H9 (cell line): ENCODE measurements at regions not wholly inside any gene's neighbourhood (a gene's known extent, or its start where the extent isn't known, plus 50 kb on each side); places are given as distances from the start of the nearest gene placed in this dataset.
A peak's percentile ranks its signal among the peaks of the same experiment; 100 is the strongest.

Experiments
- DNase-seq: peaks from one replicate; pipeline ENCODE4 v3.0.0-alpha.2; 2017
- H2AFZ ChIP-seq: one replicate; pipeline ENCODE4 v1.6.1; 2013; ENCODE audit warnings: mild to moderate bottlenecking, low read length, control low read depth, moderate library complexity
- H2AK5ac ChIP-seq: 2 replicates; pipeline ENCODE4 v1.6.1; 2013; ENCODE audit warnings: low read length, control low read depth, mixed read lengths; ENCODE audit not compliant: insufficient read length
- H2BK120ac ChIP-seq: one replicate; pipeline ENCODE4 v1.6.1; 2013; ENCODE audit warnings: low read depth, mild to moderate bottlenecking, low read length, control low read depth, inconsistent platforms; ENCODE audit not compliant: poor library complexity, severe bottlenecking
- H2BK12ac ChIP-seq: 2 replicates; pipeline ENCODE4 v1.6.1; 2013; ENCODE audit warnings: low read length, control low read depth, mixed read lengths, low read depth; ENCODE audit not compliant: insufficient read length
- H2BK15ac ChIP-seq: 2 replicates; pipeline ENCODE4 v1.6.1; 2013; ENCODE audit warnings: low read depth, low read length, control low read depth
- H2BK20ac ChIP-seq: one replicate; pipeline ENCODE4 v1.6.1; 2013; ENCODE audit warnings: low read depth, mild to moderate bottlenecking, low read length, control low read depth, inconsistent platforms; ENCODE audit not compliant: poor library complexity, severe bottlenecking
- H2BK5ac ChIP-seq: 2 replicates; pipeline ENCODE4 v1.6.1; 2013; ENCODE audit warnings: low read length, control low read depth, mixed read lengths; ENCODE audit not compliant: insufficient read length
- H3K14ac ChIP-seq: 2 replicates; pipeline ENCODE4 v1.6.1; 2013; ENCODE audit warnings: low read length, control low read depth; ENCODE audit not compliant: insufficient read depth
- H3K18ac ChIP-seq: 2 replicates; pipeline ENCODE4 v1.6.1; 2013; ENCODE audit warnings: low read depth, mild to moderate bottlenecking, mixed read lengths, low read length, control low read depth; ENCODE audit not compliant: insufficient read length
- H3K23ac ChIP-seq: 2 replicates; pipeline ENCODE4 v1.6.1; 2013; ENCODE audit warnings: low read length, control low read depth, mixed read lengths, low read depth; ENCODE audit not compliant: insufficient read length
- H3K23me2 ChIP-seq: 2 replicates; pipeline ENCODE4 v1.6.1; 2013; ENCODE audit warnings: low read depth, mild to moderate bottlenecking, mixed read lengths, low read length, control low read depth; ENCODE audit not compliant: insufficient read length, poor library complexity, severe bottlenecking
- H3K27ac ChIP-seq: 2 replicates; pipeline ENCODE4 v1.5.1; 2013; ENCODE audit warnings: low read length, control low read depth, mixed read lengths, low read depth; ENCODE audit not compliant: insufficient read length
- H3K27me3 ChIP-seq: 2 replicates; pipeline ENCODE4 v1.6.1; 2013; ENCODE audit warnings: low read length, control low read depth, inconsistent platforms; ENCODE audit not compliant: insufficient read depth
- H3K4ac ChIP-seq: 2 replicates; pipeline ENCODE4 v1.6.1; 2013; ENCODE audit warnings: low read depth, mild to moderate bottlenecking, control low read depth, inconsistent platforms, low read length, moderate library complexity
- H3K4me1 ChIP-seq: 2 replicates; pipeline ENCODE4 v1.6.1; 2013; ENCODE audit warnings: low read length, control low read depth, inconsistent platforms; ENCODE audit not compliant: insufficient read depth
- H3K4me2 ChIP-seq: 2 replicates; pipeline ENCODE4 v1.6.1; 2013; ENCODE audit warnings: low read length, control low read depth, mixed read lengths; ENCODE audit not compliant: insufficient read length, insufficient read depth
- H3K56ac ChIP-seq: 2 replicates; pipeline ENCODE4 v1.6.1; 2013; ENCODE audit warnings: low read depth, mild to moderate bottlenecking, mixed read lengths, low read length, control low read depth; ENCODE audit not compliant: insufficient read length
- H3K79me1 ChIP-seq: 2 replicates; pipeline ENCODE4 v1.6.1; 2013; ENCODE audit warnings: low read depth, mild to moderate bottlenecking, moderate library complexity, low read length, control low read depth, inconsistent platforms; ENCODE audit not compliant: insufficient read depth, poor library complexity, severe bottlenecking
- H3K79me2 ChIP-seq: 2 replicates; pipeline ENCODE4 v1.6.1; 2013; ENCODE audit warnings: low read length, control low read depth, inconsistent platforms; ENCODE audit not compliant: insufficient read depth
- H3K9ac ChIP-seq: 2 replicates; pipeline ENCODE4 v1.6.1; 2013; ENCODE audit warnings: low read length, control low read depth, mixed read lengths; ENCODE audit not compliant: insufficient read length; ENCODE audit errors: extremely low read depth
- H3K9me3 ChIP-seq: one replicate; pipeline ENCODE4 v1.6.1; 2013; ENCODE audit warnings: low read depth, low read length, inconsistent platforms; ENCODE audit not compliant: control insufficient read depth
- H3T11ph ChIP-seq: one replicate; pipeline ENCODE4 v1.6.1; 2013; ENCODE audit warnings: mild to moderate bottlenecking, low read length, control low read depth, inconsistent platforms
- H4K20me1 ChIP-seq: one replicate; pipeline ENCODE4 v1.6.1; 2013; ENCODE audit not compliant: control insufficient read depth, insufficient read length, insufficient read depth
- H4K5ac ChIP-seq: 2 replicates; pipeline ENCODE4 v1.6.1; 2013; ENCODE audit warnings: low read depth, mild to moderate bottlenecking, mixed read lengths, low read length, control low read depth; ENCODE audit not compliant: insufficient read length
- H4K8ac ChIP-seq: replicated peaks from 2 replicates; pipeline ENCODE4 v1.6.1; 2013; ENCODE audit warnings: low read length, control low read depth, mixed read lengths, low read depth; ENCODE audit not compliant: insufficient read length
- H4K91ac ChIP-seq: 2 replicates; pipeline ENCODE4 v1.6.1; 2013; ENCODE audit warnings: low read depth, mild to moderate bottlenecking, moderate library complexity, mixed read lengths, low read length, control low read depth; ENCODE audit not compliant: insufficient read length
- H3K27ac Mint-ChIP-seq, 3 experiments: 2 replicates in 2 of 3; 3 replicates in 1 of 3; pipeline ENCODE4 v1.8.0; 2020 to 2021; ENCODE audit warnings: mixed read lengths in 3 of 3, mild to moderate bottlenecking in 1 of 3, moderate library complexity in 1 of 3
- H3K27me3 Mint-ChIP-seq: 2 replicates; pipeline ENCODE4 v1.8.0; 2021; ENCODE audit warnings: low read depth, mild to moderate bottlenecking, moderate library complexity, mixed read lengths
- H3K36me3 Mint-ChIP-seq, 3 experiments: 2 replicates in 2 of 3; 3 replicates in 1 of 3; pipeline ENCODE4 v1.8.0; 2020 to 2021; ENCODE audit warnings: low read depth in 3 of 3, mixed read lengths in 3 of 3; ENCODE audit not compliant: insufficient read depth in 1 of 3
- H3K4me1 Mint-ChIP-seq, 2 experiments: 2 replicates each; pipeline ENCODE4 v1.8.0; 2020; ENCODE audit warnings: mixed read lengths in 2 of 2
- H3K4me3 Mint-ChIP-seq, 2 experiments: 2 replicates in 1 of 2; 3 replicates in 1 of 2; pipeline ENCODE4 v1.8.0; 2020 to 2021; ENCODE audit warnings: mild to moderate bottlenecking in 2 of 2, mixed read lengths in 2 of 2, moderate library complexity in 1 of 2
- H3K9me3 Mint-ChIP-seq, 2 experiments: 2 replicates in 1 of 2; 3 replicates in 1 of 2; pipeline ENCODE4 v1.8.0; 2020; ENCODE audit warnings: mild to moderate bottlenecking in 2 of 2, mixed read lengths in 2 of 2, moderate library complexity in 1 of 2
- CTCF ChIP-seq: fragments of 200-600 bp; sonication (generic); conservative IDR thresholded peaks from 3 replicates; pipeline ENCODE4 v1.8.0; 2021; ENCODE audit warnings: antibody characterized with exemption, mild to moderate bottlenecking
- WGBS: extraction: QIAGEN DNeasy Blood & Tissue Kit; methylation state at CpG from one replicate; pipeline ENCODE4 v1.1.7; 2013; ENCODE audit warnings: missing lambda C conversion rate, low lambda C conversion rate, mixed read lengths; ENCODE audit not compliant: insufficient read length; ENCODE audit errors: extremely low coverage; 5-methylcytosine and 5-hydroxymethylcytosine counted together

- Mint-ChIP-seq H3K9me3 (no peaks in the 10 kb centered on the region; a peak in 1 of 5 replicates), H3K4me1 (0 out of 4 replicates have a peak, but pooled peaks cover 0 to under 1% of the 10 kb centered on the region in 2 experiments), H3K27ac (peak overlapping the region in 1 of 3 experiments; percentile 60; a peak in 1 of 7 replicates), H3K4me3 (no peak overlapping the region), H3K27me3 (peaks cover 10% of the 10 kb centered on the region), H3K36me3 (no peaks in the 10 kb centered on the region)
- Histone ChIP-seq H4K8ac (no peak overlapping the region), H3K23me2 (no peaks in the 10 kb centered on the region), H3K27me3 (no peaks in the 10 kb centered on the region), H2AK5ac (no peak overlapping the region), H3K14ac (no peak overlapping the region), H3K23ac (no peak overlapping the region), H2BK120ac (no peak overlapping the region), H2BK5ac (no peak overlapping the region), H2BK12ac (no peak overlapping the region), H3K9me3 (no peaks in the 10 kb centered on the region), H3K4ac (no peak overlapping the region), H3K27ac (no peak overlapping the region), H3K79me1 (no peaks in the 10 kb centered on the region), H3K18ac (no peak overlapping the region), H3T11ph (no peak overlapping the region), H3K79me2 (no peaks in the 10 kb centered on the region), H3K9ac (no peak overlapping the region), H4K5ac (no peak overlapping the region), H3K56ac (no peak overlapping the region), H4K91ac (no peak overlapping the region), H3K4me2 (no peak overlapping the region), H3K4me1 (no peaks in the 10 kb centered on the region), H2BK20ac (no peak overlapping the region), H2BK15ac (no peak overlapping the region), H4K20me1 (no peaks in the 10 kb centered on the region), H2AFZ (no peak overlapping the region)
- no peak for DNase-seq
- TF ChIP-seq CTCF = no peak
- WGBS = no CpG with 5 or more reads among the region's 17 CpGs
Measured at GRCh38 chr1:22331618-22332423, 119.8 kb upstream of the ZBTB40 start.
